Kidney capillary endothelial cell (primary cell): ENCODE measurements at regions not wholly inside any gene's neighbourhood (a gene's known extent, or its start where the extent isn't known, plus 50 kb on each side); places are given as distances from the start of the nearest gene placed in this dataset.
"Not testable (repeated sequence)": the region's sequence is repeated elsewhere in the genome, so short reads cannot be mapped to it uniquely, and the experiment has no call there.

Source experiments
- DNase-seq: peaks from one replicate; pipeline ENCODE4 v3.0.0-alpha.2; 2018; ENCODE audit warnings: low spot score

DNA sequence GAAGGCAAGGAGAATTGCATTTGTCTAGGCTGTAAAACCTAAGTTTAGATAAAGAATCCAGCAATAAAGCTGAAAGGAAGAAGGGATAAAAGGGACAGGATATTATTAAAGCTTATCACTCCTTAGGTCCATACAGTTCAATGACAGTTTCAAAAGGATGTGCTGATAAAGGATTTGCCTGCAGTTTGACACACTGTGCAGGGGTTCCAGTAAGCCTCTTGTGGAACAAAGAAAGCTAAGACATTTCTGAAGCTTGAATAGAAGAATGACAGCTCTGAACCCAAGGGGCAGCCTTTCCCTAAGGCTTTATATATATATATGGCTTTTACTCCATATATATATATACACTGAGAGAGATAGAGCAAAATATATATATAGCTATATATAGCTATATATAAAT, 276.8 kb upstream of the GRM3 start:
- DNase-seq: no peak

- DNase-seq: not testable (repeated sequence)
Measured at GRCh38 chr7:86340407-86340806, 303.3 kb upstream of the GRM3 start.

- no peak for DNase-seq
Measured at GRCh38 chr7:86339051-86339450, 304.7 kb upstream of the GRM3 start.

GRCh38 chr7:86328801-86329433, 314.8 kb upstream of the GRM3 start:
- DNase-seq: no peak

GRCh38 chr7:86326847-86327246, 316.9 kb upstream of the GRM3 start:
- DNase-seq: no peak

DNA sequence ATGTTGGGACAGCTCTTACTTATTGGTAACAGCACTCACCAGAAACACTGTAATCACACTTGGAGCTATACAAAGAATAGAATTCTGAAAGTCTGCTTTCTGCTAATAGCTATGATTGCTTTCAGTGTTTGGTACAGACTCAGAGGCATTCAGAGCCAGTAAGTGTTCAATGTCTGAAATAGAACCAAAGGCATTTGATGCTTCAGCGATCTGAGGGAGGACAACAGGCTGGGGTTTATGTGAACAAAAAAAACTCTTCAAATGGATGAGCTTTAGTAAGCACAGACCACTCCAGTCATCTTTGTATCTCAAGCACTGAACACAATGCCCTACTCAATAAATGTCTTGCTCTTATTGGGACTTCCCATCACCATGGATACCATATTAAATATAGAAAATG, 322.8 kb upstream of the GRM3 start:
- no peak for DNase-seq

- DNase-seq: no peak
Measured at GRCh38 chr7:86320341-86320740, 323.4 kb upstream of the GRM3 start.

DNA sequence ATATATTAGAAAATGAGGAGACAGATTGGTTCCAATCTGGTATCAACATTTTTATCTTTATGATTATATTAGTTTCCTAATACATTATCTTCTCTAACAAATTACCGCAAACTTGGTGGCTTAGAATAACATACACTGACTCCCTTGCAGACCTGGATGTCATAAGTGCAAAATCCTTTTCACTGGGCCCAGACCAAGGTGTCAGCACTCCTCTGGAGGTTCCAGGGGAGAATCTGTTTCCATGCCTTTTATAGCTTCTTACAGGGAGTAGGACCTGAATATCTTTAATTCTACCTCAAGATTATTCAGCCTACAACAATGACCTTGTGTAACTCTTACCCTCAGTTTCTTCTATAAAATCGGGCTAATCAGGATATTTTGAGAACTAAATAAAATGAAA, 329.9 kb upstream of the GRM3 start:
- DNase-seq: no peak

- DNase-seq: no peak
Measured at GRCh38 chr7:86301301-86301700, 342.4 kb upstream of the GRM3 start.

GRCh38 chr7:86295526-86295925, 348.2 kb upstream of the GRM3 start:
- DNase-seq: no peak

GRCh38 chr7:86282014-86282682, 361.6 kb upstream of the GRM3 start:
- no peak for DNase-seq

- no peak for DNase-seq
Measured at GRCh38 chr7:86280150-86280549, 363.6 kb upstream of the GRM3 start.

DNA sequence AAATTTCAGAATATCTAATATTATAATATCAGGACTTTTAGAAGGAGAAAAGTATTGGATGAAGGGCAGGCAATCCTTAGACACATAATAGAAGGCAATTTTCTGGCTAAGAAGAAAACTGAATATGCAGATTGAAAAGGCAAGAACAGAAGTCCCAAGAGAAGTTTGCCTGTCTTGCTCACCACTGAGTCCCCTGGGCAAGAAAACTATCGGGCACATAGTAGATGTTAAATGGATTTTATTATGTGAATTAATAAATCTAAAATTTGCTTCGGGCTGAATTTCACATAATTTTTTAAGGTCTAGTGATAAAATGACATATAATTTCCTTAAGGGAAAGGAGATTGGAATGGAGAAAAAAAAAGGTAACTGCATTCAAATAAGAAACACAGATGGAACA, 380.9 kb upstream of the GRM3 start:
- DNase-seq: no peak

- no peak for DNase-seq
Measured at GRCh38 chr7:86257894-86258293, 385.8 kb upstream of the GRM3 start.

- no peak for DNase-seq
Measured at GRCh38 chr7:86252406-86252805, 391.3 kb upstream of the GRM3 start.

DNA sequence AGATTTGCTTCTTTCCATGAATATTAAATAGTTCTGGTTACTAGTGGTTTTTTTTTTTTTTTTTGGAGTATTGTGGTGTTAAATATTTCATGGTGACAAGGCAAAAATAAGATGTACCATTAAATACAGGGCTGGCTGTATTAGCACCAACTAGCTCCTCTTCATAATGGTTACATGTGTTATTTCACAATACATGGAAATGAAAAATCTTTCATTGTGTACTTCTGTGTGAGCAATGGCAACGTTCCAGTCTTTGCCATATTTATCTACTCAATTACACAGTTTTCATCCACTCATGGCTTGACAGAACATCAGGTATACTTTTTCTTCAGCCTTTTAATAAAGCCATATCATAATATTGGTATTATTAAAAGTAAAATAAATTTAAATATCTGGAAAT, 394.7 kb upstream of the GRM3 start:
- DNase-seq: no peak

GRCh38 chr7:86243171-86243570, 400.5 kb upstream of the GRM3 start:
- DNase-seq: no peak

- DNase-seq: no peak
Measured at GRCh38 chr7:86226191-86226590, 417.5 kb upstream of the GRM3 start.

- DNase-seq: no peak
Measured at GRCh38 chr7:86222806-86223205, 420.9 kb upstream of the GRM3 start.

- DNase-seq: no peak
Measured at GRCh38 chr7:86214734-86215133, 429.0 kb upstream of the GRM3 start.

- no peak for DNase-seq
Measured at GRCh38 chr7:86212976-86213375, 430.7 kb upstream of the GRM3 start.

- no peak for DNase-seq
Measured at GRCh38 chr7:86209036-86209435, 434.7 kb upstream of the GRM3 start.

- no peak for DNase-seq
Measured at GRCh38 chr7:86207740-86208139, 436.0 kb upstream of the GRM3 start.

DNA sequence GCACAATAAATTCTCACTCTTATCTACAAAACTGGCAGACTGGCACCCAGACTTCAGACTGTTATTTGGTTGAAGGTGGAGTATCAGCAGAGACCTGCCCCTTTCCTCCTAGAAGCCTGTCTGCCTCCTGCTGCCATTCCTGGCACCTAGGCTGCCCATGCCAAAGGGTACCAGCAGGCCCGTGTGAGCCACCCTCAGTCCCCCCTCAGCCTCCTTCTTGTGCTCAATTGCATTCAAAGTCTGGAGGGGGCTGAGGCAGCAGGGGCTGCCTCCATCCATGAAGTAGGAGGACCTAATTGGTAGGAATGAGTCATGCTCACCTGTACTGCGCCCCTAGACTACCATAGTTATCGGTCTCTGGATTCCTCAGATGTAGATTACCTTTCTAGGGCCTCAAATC, 440.9 kb upstream of the GRM3 start:
- DNase-seq: no peak
